GM18499 (cell line): ENCODE measurements at regions not wholly inside any gene's neighbourhood (a gene's known extent, or its start where the extent isn't known, plus 50 kb on each side); places are given as distances from the start of the nearest gene placed in this dataset.

Experiments
- ATAC-seq: cut with Tn5 transposase; IDR thresholded peaks from one replicate; pipeline ENCODE4 v1.9.1; 2021; ENCODE audit warnings: moderate number of reproducible peaks; ENCODE audit not compliant: insufficient read depth, unreplicated experiment

- no peak for ATAC-seq
Observed at GRCh38 chr1:90106311-90106710, 111.4 kb downstream of the ZNF326 start.

GRCh38 chr1:90104941-90105538 lies 110.1 kb downstream of the ZNF326 start:
- no peak for ATAC-seq

- no peak for ATAC-seq
Observed at GRCh38 chr1:90100566-90100965, 105.7 kb downstream of the ZNF326 start.

- no peak for ATAC-seq
Observed at GRCh38 chr1:90092441-90092840, 97.5 kb downstream of the ZNF326 start.
